WTC11 (cell line): ENCODE measurements at regions not wholly inside any gene's neighbourhood (a gene's known extent, or its start where the extent isn't known, plus 50 kb on each side); places are given as distances from the start of the nearest gene placed in this dataset.

ENCODE experiments used
- ATAC-seq: fragments of 200-7000 bp; cut with Tn5 transposase; 2 replicates; pipeline ENCODE4 v1.10.0; 2021; ENCODE audit warnings: mild to moderate bottlenecking, moderate library complexity
- CTCF ChIA-PET: fragments of 300-600 bp; sonication (Branson Sonifier 250); formaldehyde crosslinking; loops from one replicate; lab custom pipeline; 2021; ENCODE audit warnings: antibody characterized with exemption; lab: Charles Lee
- POLR2A ChIA-PET: fragments of 350-600 bp; sonication (Branson Sonifier 250); formaldehyde crosslinking; loops from one replicate; lab custom pipeline; 2021; ENCODE audit warnings: antibody characterized with exemption; lab: Charles Lee
- DNase-seq: peaks from one replicate; pipeline ENCODE4 v3.0.0; 2021; ENCODE audit warnings: low spot score
- H3K27ac Mint-ChIP-seq: 2 replicates; pipeline ENCODE4 v1.8.0; 2021; ENCODE audit warnings: mixed read lengths
- H3K27me3 Mint-ChIP-seq: 2 replicates; pipeline ENCODE4 v1.8.0; 2021; ENCODE audit warnings: low read depth, mild to moderate bottlenecking, moderate library complexity, mixed read lengths
- H3K36me3 Mint-ChIP-seq: 2 replicates; pipeline ENCODE4 v1.8.0; 2021; ENCODE audit warnings: mixed read lengths
- H3K4me1 Mint-ChIP-seq: 2 replicates; pipeline ENCODE4 v1.8.0; 2022; ENCODE audit warnings: mixed read lengths
- H3K4me3 Mint-ChIP-seq: 2 replicates; pipeline ENCODE4 v1.8.0; 2021; ENCODE audit warnings: mild to moderate bottlenecking, moderate library complexity, mixed read lengths
- H3K9me3 Mint-ChIP-seq: 2 replicates; pipeline ENCODE4 v1.8.0; 2021; ENCODE audit warnings: mixed read lengths
- ATF1 ChIP-seq: sonication (generic); formaldehyde crosslinking; IDR thresholded peaks from 2 replicates; pipeline ENCODE4 v1.8.1; 2023; ENCODE audit warnings: mild to moderate bottlenecking, moderate library complexity, missing genetic modification reagents
- ETV6 ChIP-seq: sonication (generic); formaldehyde crosslinking; IDR thresholded peaks from 2 replicates; pipeline ENCODE4 v1.8.1; 2022; ENCODE audit warnings: mild to moderate bottlenecking, missing genetic modification reagents
- FOXJ3 ChIP-seq: sonication (generic); formaldehyde crosslinking; IDR thresholded peaks from 2 replicates; pipeline ENCODE4 v1.9.0; 2021; ENCODE audit warnings: missing genetic modification reagents, mild to moderate bottlenecking, borderline replicate concordance
- FOXP4 ChIP-seq: sonication (generic); formaldehyde crosslinking; IDR thresholded peaks from 2 replicates; pipeline ENCODE4 v1.8.0; 2022; ENCODE audit warnings: mild to moderate bottlenecking, missing genetic modification reagents
- GABPB1 ChIP-seq: sonication (generic); formaldehyde crosslinking; IDR thresholded peaks from 2 replicates; pipeline ENCODE4 v1.8.1; 2023; ENCODE audit warnings: mild to moderate bottlenecking, missing genetic modification reagents
- GTF2I ChIP-seq: fragments of 250-450 bp; sonication (Bioruptor Pico); conservative IDR thresholded peaks from 2 replicates; pipeline ENCODE4 v1.4.0; 2021; ENCODE audit warnings: mild to moderate bottlenecking
- HMGA2 ChIP-seq: fragments of 250-450 bp; sonication (Bioruptor Pico); IDR thresholded peaks from 2 replicates; pipeline ENCODE4 v1.4.0; 2021; ENCODE audit warnings: mild to moderate bottlenecking, moderate library complexity
- NR2C2 ChIP-seq: sonication (generic); formaldehyde crosslinking; IDR thresholded peaks from 2 replicates; pipeline ENCODE4 v1.8.0; 2022; ENCODE audit warnings: mild to moderate bottlenecking, missing genetic modification reagents
- NR3C1 ChIP-seq: sonication (generic); formaldehyde crosslinking; conservative IDR thresholded peaks from 2 replicates; pipeline ENCODE4 v1.8.1; 2023; ENCODE audit warnings: low read depth, mild to moderate bottlenecking, missing genetic modification reagents
- TCF7 ChIP-seq: sonication (generic); formaldehyde crosslinking; IDR thresholded peaks from 2 replicates; pipeline ENCODE4 v1.8.0; 2022; ENCODE audit warnings: mild to moderate bottlenecking, low read depth, missing genetic modification reagents, moderate library complexity
- TP53 ChIP-seq: sonication (generic); formaldehyde crosslinking; IDR thresholded peaks from 2 replicates; pipeline ENCODE4 v1.8.1; 2023; ENCODE audit warnings: mild to moderate bottlenecking, missing genetic modification reagents
- ZNF416 ChIP-seq: fragments of 250-450 bp; sonication (Bioruptor Pico); IDR thresholded peaks from 2 replicates; pipeline ENCODE4 v1.9.0; 2021; ENCODE audit warnings: mild to moderate bottlenecking, inconsistent platforms
- TF ChIP-seq, protein P1 (sequence below): sonication (generic); formaldehyde crosslinking; IDR thresholded peaks from 2 replicates; pipeline ENCODE4 v1.8.1; 2023; ENCODE audit warnings: mild to moderate bottlenecking, missing genetic modification reagents, moderate library complexity
- TF ChIP-seq, protein P2 (sequence below): sonication (generic); formaldehyde crosslinking; IDR thresholded peaks from 2 replicates; pipeline ENCODE4 v1.8.1; 2023; ENCODE audit warnings: mild to moderate bottlenecking, missing genetic modification reagents, borderline replicate concordance
- TF ChIP-seq, protein P3 (sequence below): fragments of 250-450 bp; sonication (Bioruptor Pico); IDR thresholded peaks from 2 replicates; pipeline ENCODE4 v2.1.2; 2022; ENCODE audit warnings: mild to moderate bottlenecking, moderate library complexity

GRCh38 chr3:135779024-135779423, 186.5 kb upstream of the PPP2R3A start:
- no peaks in the 10 kb centered on the region for H3K36me3 Mint-ChIP-seq

GRCh38 chr3:135779590-135780235, 185.8 kb upstream of the PPP2R3A start:
- ATAC-seq = no peak

More at GRCh38 chr3:135779024-135779423, 186.5 kb upstream of the PPP2R3A start:
- CTCF ChIA-PET = interaction anchor here (1.1 kb wide), 1 partner anchor 13 kb away, joined by 3 read pairs; no protein-coding TSS in a partner anchor
- POLR2A ChIA-PET = no interaction called here
- Mint-ChIP-seq H3K27ac (no peak overlapping the region), H3K4me1 (0 out of 2 replicates have a peak, but pooled peaks cover 3% of the 10 kb centered on the region), H3K9me3 (peaks cover 8% of the 10 kb centered on the region), H3K4me3 (no peak overlapping the region), H3K27me3 (no peaks in the 10 kb centered on the region; the same call in 1 of the 2 replicates)
- ATAC-seq (no peak), DNase-seq (no peak)
- TF ChIP-seq NR3C1 (CRISPR knock-in tag) (no peak), GTF2I (CRISPR knock-in tag) (no peak), ZNF416 (CRISPR knock-in tag) (no peak), ATF1 (CRISPR knock-in tag) (no peak), ETV6 (CRISPR knock-in tag) (no peak)
- TF ChIP-seq, protein P1, sequence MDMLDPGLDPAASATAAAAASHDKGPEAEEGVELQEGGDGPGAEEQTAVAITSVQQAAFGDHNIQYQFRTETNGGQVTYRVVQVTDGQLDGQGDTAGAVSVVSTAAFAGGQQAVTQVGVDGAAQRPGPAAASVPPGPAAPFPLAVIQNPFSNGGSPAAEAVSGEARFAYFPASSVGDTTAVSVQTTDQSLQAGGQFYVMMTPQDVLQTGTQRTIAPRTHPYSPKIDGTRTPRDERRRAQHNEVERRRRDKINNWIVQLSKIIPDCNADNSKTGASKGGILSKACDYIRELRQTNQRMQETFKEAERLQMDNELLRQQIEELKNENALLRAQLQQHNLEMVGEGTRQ (CRISPR knock-in tag) = 0 out of 2 replicates have a peak, but pooled peaks have one; percentile 25

More at GRCh38 chr3:135779590-135780235, 185.8 kb upstream of the PPP2R3A start:
- Mint-ChIP-seq H3K36me3 (no peaks in the 10 kb centered on the region), H3K9me3 (peaks cover 8% of the 10 kb centered on the region), H3K27ac (no peak overlapping the region)
- CTCF ChIA-PET = interaction anchor here (1.0 kb wide), 1 partner anchor 12 kb away, joined by 3 read pairs; no protein-coding TSS in a partner anchor
- DNase-seq = no peak
- no peak for TF ChIP-seq FOXJ3 (CRISPR knock-in tag)
- no peak for TF ChIP-seq HMGA2
- no peak for TF ChIP-seq NR2C2 (CRISPR knock-in tag)
- TF ChIP-seq ETV6 (CRISPR knock-in tag) = no peak
- no peak for TF ChIP-seq GABPB1
- TF ChIP-seq FOXP4 (CRISPR knock-in tag) = no peak
- TF ChIP-seq, protein P1 (CRISPR knock-in tag) = no peak
- no peak for TF ChIP-seq TP53 (CRISPR knock-in tag)
- TF ChIP-seq, protein P2, sequence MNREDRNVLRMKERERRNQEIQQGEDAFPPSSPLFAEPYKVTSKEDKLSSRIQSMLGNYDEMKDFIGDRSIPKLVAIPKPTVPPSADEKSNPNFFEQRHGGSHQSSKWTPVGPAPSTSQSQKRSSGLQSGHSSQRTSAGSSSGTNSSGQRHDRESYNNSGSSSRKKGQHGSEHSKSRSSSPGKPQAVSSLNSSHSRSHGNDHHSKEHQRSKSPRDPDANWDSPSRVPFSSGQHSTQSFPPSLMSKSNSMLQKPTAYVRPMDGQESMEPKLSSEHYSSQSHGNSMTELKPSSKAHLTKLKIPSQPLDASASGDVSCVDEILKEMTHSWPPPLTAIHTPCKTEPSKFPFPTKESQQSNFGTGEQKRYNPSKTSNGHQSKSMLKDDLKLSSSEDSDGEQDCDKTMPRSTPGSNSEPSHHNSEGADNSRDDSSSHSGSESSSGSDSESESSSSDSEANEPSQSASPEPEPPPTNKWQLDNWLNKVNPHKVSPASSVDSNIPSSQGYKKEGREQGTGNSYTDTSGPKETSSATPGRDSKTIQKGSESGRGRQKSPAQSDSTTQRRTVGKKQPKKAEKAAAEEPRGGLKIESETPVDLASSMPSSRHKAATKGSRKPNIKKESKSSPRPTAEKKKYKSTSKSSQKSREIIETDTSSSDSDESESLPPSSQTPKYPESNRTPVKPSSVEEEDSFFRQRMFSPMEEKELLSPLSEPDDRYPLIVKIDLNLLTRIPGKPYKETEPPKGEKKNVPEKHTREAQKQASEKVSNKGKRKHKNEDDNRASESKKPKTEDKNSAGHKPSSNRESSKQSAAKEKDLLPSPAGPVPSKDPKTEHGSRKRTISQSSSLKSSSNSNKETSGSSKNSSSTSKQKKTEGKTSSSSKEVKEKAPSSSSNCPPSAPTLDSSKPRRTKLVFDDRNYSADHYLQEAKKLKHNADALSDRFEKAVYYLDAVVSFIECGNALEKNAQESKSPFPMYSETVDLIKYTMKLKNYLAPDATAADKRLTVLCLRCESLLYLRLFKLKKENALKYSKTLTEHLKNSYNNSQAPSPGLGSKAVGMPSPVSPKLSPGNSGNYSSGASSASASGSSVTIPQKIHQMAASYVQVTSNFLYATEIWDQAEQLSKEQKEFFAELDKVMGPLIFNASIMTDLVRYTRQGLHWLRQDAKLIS (CRISPR knock-in tag) = no peak
- TF ChIP-seq, protein P3, sequence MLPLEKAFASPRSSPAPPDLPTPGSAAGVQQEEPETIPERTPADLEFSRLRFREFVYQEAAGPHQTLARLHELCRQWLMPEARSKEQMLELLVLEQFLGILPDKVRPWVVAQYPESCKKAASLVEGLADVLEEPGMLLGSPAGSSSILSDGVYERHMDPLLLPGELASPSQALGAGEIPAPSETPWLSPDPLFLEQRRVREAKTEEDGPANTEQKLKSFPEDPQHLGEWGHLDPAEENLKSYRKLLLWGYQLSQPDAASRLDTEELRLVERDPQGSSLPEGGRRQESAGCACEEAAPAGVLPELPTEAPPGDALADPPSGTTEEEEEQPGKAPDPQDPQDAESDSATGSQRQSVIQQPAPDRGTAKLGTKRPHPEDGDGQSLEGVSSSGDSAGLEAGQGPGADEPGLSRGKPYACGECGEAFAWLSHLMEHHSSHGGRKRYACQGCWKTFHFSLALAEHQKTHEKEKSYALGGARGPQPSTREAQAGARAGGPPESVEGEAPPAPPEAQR (CRISPR knock-in tag) = no peak
- no peak for TF ChIP-seq TCF7 (CRISPR knock-in tag)
- TF ChIP-seq, all 79 proteins: peak for 0
- no peaks in the 10 kb centered on the region for H3K4me1 Mint-ChIP-seq
- H3K27me3 Mint-ChIP-seq = no peaks in the 10 kb centered on the region; the same call in 1 of the 2 replicates
- no peak overlapping the region for H3K4me3 Mint-ChIP-seq
- POLR2A ChIA-PET = no interaction called here
